Fibroblast of skin of left quadriceps (primary cell): ENCODE measurements at regions not wholly inside any gene's neighbourhood (a gene's known extent, or its start where the extent isn't known, plus 50 kb on each side); places are given as distances from the start of the nearest gene placed in this dataset.

ENCODE experiments used
- DNase-seq, 2 experiments: peaks; one replicate each; pipeline ENCODE4 v3.0.0-alpha.2; 2013; ENCODE audit warnings: low read depth in 2 of 2

- DNase-seq: no peak
These were observed 158.5 kb upstream of the S100G start for GRCh38 chrX:16491461-16491860.

- DNase-seq: no peak
These were observed 153.8 kb upstream of the S100G start for GRCh38 chrX:16496175-16496574.

DNA sequence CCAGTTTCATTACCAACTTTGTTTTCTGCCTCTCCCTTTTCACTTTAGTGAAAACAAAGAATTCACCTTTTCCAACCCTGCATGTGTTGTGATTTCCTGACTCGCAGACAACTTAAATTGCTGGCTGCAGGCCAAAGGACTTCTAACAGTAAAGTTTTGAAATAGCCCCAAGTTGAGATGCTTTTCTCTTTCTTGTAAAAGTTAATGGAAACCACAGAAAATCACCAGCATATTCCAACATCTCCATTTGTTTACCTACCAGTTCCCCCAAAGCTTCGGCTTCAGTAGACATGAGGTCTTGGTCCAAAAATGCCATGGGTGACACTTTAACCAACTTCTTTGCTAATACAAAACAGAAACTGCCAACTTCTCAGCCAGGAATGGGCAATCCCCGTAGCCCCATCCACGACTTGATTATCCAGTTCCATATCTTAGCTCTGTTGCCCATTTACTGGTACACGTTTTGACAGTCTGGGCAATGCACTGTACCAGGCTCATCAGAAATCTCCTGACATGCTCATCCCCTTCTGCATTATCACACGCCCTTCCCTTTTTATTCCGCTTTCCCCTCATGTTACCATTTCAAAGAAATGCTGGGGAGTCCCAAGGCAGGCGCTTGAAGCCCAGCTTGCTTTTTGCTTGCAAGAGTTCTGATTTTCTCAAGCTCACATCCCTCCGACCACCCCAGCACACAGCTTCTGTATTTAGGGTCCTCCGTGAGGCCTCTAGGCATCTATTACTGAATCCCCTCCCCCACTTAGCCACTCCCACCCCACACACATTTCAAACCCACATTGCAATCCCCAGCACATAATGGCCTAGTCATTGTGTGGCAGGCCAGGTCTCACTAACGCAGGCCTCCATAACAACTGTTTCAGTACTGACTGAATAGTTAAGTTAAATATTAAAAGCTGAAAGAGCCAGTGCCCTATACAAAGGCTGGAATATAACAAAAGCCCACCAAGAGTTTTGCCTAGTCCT, 137.9 kb upstream of the S100G start:
- DNase-seq: peak in 1 of 2 experiments; percentile 30

- DNase-seq: peak; percentile 82 to 85
These were observed 133.6 kb upstream of the S100G start for GRCh38 chrX:16516232-16516876.

DNA sequence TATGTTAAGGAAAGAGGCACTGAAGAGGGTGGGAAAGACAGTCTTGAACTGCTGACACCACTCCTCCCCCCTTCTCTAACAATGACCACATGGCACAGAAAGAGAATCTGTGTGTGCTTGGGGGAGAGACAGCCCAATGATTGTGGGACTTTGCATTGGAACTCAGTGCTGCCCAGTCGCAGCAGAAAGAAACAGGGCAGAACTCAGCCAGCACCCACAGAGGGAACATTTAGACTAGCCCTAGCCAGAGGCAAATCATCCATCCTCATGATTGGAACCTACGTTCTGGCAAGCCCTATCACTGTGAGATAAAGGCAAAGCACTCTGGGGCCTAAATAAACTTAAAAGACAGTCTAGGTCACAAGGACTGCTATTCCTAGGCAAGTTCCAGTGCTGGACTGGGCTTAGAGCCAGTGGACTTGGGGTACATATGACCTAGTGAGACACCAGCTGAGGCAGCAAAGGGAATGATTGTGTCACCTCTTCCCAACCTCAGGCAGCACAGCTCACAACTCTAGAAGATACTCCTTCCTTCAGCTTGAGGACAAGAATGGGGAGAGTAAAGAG, 132.8 kb upstream of the S100G start:
- no peak for DNase-seq

DNA sequence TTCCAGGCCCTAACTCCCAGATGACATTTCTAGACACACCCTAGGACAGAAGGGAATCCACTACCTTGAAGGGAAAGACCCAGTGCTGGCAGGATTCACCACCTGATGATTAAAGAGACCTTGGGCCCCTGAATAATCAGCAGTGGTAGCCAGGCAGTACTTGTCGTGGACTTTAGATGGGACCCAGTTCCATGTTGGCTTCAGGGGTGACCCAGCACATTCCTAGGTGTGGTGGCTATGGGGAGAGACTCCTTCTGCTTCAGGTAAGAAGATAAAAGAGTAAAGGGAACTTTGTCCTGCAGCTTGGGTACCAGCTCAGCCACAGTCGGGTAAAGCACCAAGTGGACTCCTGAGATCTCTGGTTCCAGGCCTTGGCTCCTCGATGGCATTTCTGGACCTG, 131.8 kb upstream of the S100G start:
- no peak for DNase-seq

DNA sequence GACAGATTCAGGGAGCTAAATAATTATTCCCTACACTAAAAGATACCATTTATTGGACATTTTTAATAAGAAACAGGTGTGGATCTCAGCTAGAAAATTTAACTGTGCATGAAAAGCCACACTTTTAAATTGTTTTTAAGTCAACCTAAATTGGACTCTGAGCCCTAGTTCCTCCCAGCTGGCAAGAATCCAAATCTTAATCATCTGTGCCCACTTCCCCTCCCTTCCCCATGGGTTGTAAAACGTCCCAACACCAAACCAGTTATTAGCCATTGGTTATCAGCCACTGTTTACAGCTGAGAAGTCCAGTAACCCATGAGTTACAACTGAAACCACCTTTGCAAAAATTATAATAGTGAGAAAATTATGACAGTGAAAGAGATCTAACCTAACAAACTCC, 125.6 kb upstream of the S100G start:
- no peak for DNase-seq

DNA sequence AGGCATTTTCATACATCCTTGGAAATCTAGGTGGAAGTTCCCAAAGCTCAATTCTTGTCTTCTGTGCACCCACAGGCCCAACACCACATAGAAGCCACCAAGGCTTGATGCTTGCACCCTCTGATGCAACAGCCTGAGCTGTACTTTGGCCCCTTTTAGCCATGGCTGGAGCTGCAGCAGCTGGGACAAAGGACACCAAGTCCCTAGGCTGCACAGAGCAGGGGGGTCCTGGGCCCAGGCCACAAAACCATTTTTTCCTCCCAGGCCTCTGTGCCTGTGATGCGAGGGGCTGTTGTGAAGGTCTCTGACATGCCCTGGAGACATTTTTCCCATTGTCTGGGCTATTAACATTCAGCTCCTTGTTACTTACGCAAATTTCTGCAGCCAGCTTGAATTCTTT, 124.0 kb upstream of the S100G start:
- no peak for DNase-seq

DNA sequence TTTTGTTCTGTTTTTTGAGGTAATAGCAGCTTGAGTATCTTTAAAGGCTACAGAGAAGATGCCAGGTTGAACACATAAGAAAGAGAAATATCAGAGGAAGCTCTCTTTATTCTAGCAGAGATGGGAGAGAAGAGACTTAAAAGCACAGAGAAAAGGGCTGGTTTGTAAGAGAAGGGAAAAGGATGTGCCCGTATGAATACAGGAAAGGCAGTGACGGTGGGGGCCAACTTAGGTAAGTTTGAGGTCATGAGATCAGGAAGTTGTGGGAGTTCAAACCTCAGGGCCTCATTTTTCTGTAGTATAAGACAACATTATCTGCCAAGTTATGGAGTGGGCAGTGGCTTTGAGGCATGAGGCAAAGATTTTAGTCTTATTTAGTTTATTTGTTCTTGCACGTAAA, 121.3 kb upstream of the S100G start:
- DNase-seq: no peak
